ENCODE measurements at regions not wholly inside any gene's neighbourhood (a gene's known extent, or its start where the extent isn't known, plus 50 kb on each side); places are given as distances from the start of the nearest gene placed in this dataset.
A peak's percentile ranks its signal among the peaks of the same experiment; 100 is the strongest.

DNA sequence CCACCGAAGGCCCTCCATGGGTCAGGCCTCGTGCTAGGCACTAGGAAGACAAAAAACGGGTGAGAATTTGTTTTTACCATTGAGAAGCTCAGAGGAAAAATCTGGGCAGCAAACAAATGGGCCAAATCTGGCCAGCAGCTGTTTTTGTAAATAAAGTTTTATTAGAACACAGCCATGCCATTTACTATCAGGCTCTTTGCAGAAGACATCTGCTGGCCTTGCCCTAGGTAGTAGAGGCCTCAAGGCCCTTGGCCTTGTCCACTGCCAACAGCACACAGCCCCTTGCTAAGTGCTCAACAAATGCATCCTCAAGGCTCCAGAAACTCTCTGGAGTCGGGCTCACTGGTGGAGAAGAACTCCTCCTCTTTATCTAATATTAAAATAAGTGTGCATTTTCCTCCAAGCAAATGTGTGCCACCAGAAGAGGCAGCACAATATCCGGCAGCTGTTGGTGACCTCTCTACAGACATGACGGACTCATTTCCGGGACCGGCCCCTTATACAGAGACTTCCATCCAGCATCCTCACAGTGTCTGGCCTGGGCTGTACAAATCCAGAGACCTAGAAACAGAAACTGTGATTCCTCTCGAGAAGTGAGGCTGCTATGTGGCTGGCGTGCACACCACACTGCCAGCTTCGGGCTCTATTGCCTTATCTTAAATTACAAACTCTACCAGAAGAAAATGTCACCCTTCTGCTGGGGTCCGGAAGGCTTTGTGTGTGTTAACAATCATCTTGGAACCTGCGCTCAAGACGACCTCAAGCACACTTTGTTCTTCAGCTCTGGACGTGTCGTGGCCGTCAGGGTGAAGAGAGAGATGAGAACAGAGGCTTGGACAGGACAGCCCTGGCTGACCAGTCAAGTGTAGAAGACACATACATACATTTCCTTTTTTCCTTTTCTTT lies 203.9 kb downstream of the TOMM20 start:
- Histone ChIP-seq H3K9ac (peak overlapping the region in 6 of 11 experiments; percentile 0 to 52 (median 27); a peak in 8 of 22 replicates), H4K20me1 (no peaks in the 10 kb centered on the region), H3K27me3 (no peaks in the 10 kb centered on the region), H3K27ac (peak overlapping the region; percentile 45 to 74 (median 67); a peak in 20 of 22 replicates), H3K4me1 (peaks cover 48 to 62% (median 56%) of the 10 kb centered on the region in 10 experiments), H3K4me3 (no peak overlapping the region), H3K4me2 (peak overlapping the region; percentile 17 to 94 (median 51); a peak in 21 of 22 replicates), H3K9me3 (replicated peaks in 1 of 11) (peaks cover 8 to 31% (median 13%) of the 10 kb centered on the region in 11 experiments; a peak in 20 of 22 replicates), H3K36me3 (peaks cover 0 to 8% (median 0%) of the 10 kb centered on the region in 11 experiments; a peak in 1 of 22 replicates)
- no peak for TF ChIP-seq Cebpa-rat (IDR thresholded peaks at IDR 0.05)

- H3K9ac ChIP-seq = no peak overlapping the region
- no peak overlapping the region for H3K27ac ChIP-seq
- H3K4me3 ChIP-seq = no peak overlapping the region
- H3K4me1 ChIP-seq = peaks cover 52 to 62% (median 56%) of the 10 kb centered on the region in 10 experiments
- no peak for TF ChIP-seq Cebpa-rat (IDR thresholded peaks at IDR 0.05)
- no peak overlapping the region for H3K4me2 ChIP-seq
- H4K20me1 ChIP-seq = no peaks in the 10 kb centered on the region
- peaks cover 8 to 31% (median 13%) of the 10 kb centered on the region in 11 experiments; a peak in 20 of 22 replicates for H3K9me3 ChIP-seq (replicated peaks in 1 of 11)
- H3K27me3 ChIP-seq = no peaks in the 10 kb centered on the region
- peaks cover 0 to 8% (median 0%) of the 10 kb centered on the region in 11 experiments; a peak in 1 of 22 replicates for H3K36me3 ChIP-seq
Observed at GRCh38 chr1:234923626-234924025, 205.0 kb downstream of the TOMM20 start.

DNA sequence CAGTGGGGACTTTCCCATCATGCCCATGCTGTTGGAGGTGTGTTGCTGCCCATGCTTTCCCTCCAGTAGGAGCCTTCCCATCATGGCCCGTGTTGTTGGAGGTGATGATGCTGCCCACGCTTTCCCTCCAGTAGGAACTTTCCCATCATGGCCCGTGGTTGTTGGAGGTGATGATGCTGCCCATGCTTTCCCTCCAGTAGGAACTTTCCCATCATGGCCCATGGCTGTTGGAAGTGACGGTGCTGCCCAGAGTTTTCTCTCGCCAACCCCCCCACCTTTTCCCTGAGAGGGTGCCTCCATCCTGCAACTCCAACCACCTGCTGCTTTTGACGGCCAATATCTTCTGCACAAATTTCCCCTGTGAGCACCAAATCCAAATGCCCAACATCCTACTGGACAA lies 205.7 kb downstream of the TOMM20 start:
- Histone ChIP-seq H3K4me3 (no peak overlapping the region), H4K20me1 (no peaks in the 10 kb centered on the region), H3K4me2 (no peak overlapping the region), H3K36me3 (peaks cover 0 to 8% (median 0%) of the 10 kb centered on the region in 11 experiments; a peak in 1 of 22 replicates), H3K4me1 (peaks cover 52 to 64% (median 56%) of the 10 kb centered on the region in 10 experiments), H3K27me3 (no peaks in the 10 kb centered on the region), H3K9me3 (replicated peaks in 1 of 11) (peaks cover 8 to 31% (median 13%) of the 10 kb centered on the region in 11 experiments; a peak in 20 of 22 replicates), H3K27ac (no peak overlapping the region), H3K9ac (no peak overlapping the region)
- no peak for TF ChIP-seq Cebpa-rat (IDR thresholded peaks at IDR 0.05)

- peaks cover 0 to 8% (median 0%) of the 10 kb centered on the region in 11 experiments; a peak in 1 of 22 replicates for H3K36me3 ChIP-seq
- no peak for TF ChIP-seq Cebpa-rat (IDR thresholded peaks at IDR 0.05)
Observed at GRCh38 chr1:234921266-234922062, 207.2 kb downstream of the TOMM20 start.

DNA sequence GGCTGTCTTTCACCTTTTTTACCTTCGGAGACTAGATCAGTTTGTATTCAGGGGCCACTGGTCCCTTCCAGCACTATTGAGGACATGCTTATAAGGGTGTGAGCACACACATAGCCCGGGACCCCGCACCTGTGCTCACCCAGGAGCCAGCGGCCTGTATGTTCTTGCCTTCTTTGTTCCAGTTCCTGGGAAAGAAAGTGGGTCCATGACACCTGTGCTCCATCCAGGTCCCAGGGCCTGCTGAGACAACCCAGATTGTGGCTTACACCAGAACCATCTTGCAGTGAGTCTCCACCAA lies 207.8 kb downstream of the TOMM20 start:
- Histone ChIP-seq H3K4me2 (no peak overlapping the region), H3K36me3 (peaks cover 0 to 8% (median 0%) of the 10 kb centered on the region in 11 experiments; a peak in 1 of 22 replicates), H3K27me3 (no peaks in the 10 kb centered on the region), H3K4me1 (peaks cover 52 to 64% (median 57%) of the 10 kb centered on the region in 10 experiments), H3K4me3 (no peak overlapping the region), H3K27ac (no peak overlapping the region), H4K20me1 (no peaks in the 10 kb centered on the region), H3K9me3 (replicated peaks in 1 of 11) (peaks cover 8 to 31% (median 13%) of the 10 kb centered on the region in 11 experiments; a peak in 20 of 22 replicates), H3K9ac (no peak overlapping the region)
- TF ChIP-seq Cebpa-rat (IDR thresholded peaks at IDR 0.05) = no peak

More at GRCh38 chr1:234921266-234922062, 207.2 kb downstream of the TOMM20 start:
- H3K27me3 ChIP-seq = no peaks in the 10 kb centered on the region
- no peak overlapping the region for H3K9ac ChIP-seq
- H4K20me1 ChIP-seq = no peaks in the 10 kb centered on the region
- no peak overlapping the region for H3K27ac ChIP-seq
- H3K4me1 ChIP-seq = peaks cover 52 to 64% (median 56%) of the 10 kb centered on the region in 10 experiments
- peaks cover 8 to 31% (median 13%) of the 10 kb centered on the region in 11 experiments; a peak in 20 of 22 replicates for H3K9me3 ChIP-seq (replicated peaks in 1 of 11)
- no peak overlapping the region for H3K4me2 ChIP-seq
- H3K4me3 ChIP-seq = no peak overlapping the region

DNA sequence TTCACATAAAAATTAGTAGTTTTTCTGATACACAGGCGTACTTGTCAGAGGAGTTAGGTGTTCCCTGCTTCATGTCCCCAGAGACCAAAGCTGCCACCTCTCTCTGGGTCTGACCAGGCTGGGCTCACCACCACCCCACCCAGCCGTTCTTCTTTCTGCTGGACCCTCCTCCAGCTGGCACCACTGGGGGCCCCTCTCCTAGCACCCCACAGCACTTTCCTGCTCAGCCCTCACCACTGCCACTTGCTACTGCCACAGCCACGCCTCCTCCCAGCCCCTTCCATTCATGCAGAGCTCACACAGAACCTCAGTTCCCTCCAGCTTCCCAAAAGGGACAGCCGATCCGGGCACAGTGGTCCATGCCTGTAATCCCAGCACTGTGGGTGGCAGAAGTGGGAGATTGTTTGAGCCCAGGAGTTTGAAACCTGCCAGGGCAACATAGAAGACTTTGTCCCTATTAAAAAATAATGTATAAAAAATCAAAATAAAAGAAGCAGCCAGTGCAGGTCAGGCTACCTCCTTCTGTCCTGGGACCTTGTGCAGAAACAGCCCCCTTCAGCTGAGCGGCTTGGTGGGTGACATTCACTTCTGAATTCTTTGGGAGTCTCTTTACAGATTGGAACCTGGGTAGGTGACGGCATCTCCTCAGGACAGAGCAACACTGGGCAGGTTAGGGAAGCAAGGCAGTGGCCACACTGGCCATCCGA lies 208.3 kb downstream of the TOMM20 start:
- Histone ChIP-seq H3K9ac (no peak overlapping the region), H3K27ac (peak overlapping the region in 1 of 11 experiments; percentile 34; a peak in 1 of 22 replicates), H3K9me3 (replicated peaks in 1 of 11) (peaks cover 8 to 29% (median 13%) of the 10 kb centered on the region in 11 experiments; a peak in 20 of 22 replicates), H4K20me1 (no peaks in the 10 kb centered on the region), H3K4me2 (no peak overlapping the region), H3K36me3 (peaks cover 0 to 8% (median 0%) of the 10 kb centered on the region in 11 experiments; a peak in 1 of 22 replicates), H3K4me3 (0 out of 20 replicates have a peak overlapping the region, but pooled peaks of 1 of the 10 experiments have one; percentile 8), H3K27me3 (no peaks in the 10 kb centered on the region), H3K4me1 (peaks cover 53 to 64% (median 58%) of the 10 kb centered on the region in 10 experiments)
- TF ChIP-seq Cebpa-rat (IDR thresholded peaks at IDR 0.05) = no peak

GRCh38 chr1:234918961-234919761 lies 209.5 kb downstream of the TOMM20 start:
- Histone ChIP-seq H3K9me3 (replicated peaks in 1 of 11) (peaks cover 8 to 34% (median 13%) of the 10 kb centered on the region in 11 experiments; a peak in 20 of 22 replicates), H3K36me3 (peaks cover 0 to 8% (median 0%) of the 10 kb centered on the region in 11 experiments; a peak in 1 of 22 replicates), H3K4me1 (peaks cover 49 to 60% (median 55%) of the 10 kb centered on the region in 10 experiments), H3K27me3 (no peaks in the 10 kb centered on the region), H4K20me1 (no peaks in the 10 kb centered on the region), H3K4me2 (peak overlapping the region; percentile 62 to 85 (median 77)), H3K27ac (peak overlapping the region in 10 of 11 experiments; percentile 35 to 89 (median 70); a peak in 18 of 22 replicates), H3K4me3 (no peak overlapping the region), H3K9ac (peak overlapping the region in 6 of 11 experiments; percentile 14 to 33 (median 24); a peak in 6 of 22 replicates)
- TF ChIP-seq Cebpa-rat (IDR thresholded peaks at IDR 0.05) = no peak
